HG03108 (cell line): ENCODE measurements at regions not wholly inside any gene's neighbourhood (a gene's known extent, or its start where the extent isn't known, plus 50 kb on each side); places are given as distances from the start of the nearest gene placed in this dataset.

Experiments
- ATAC-seq: cut with Tn5 transposase; IDR thresholded peaks from one replicate; pipeline ENCODE4 v1.9.1; 2021; ENCODE audit warnings: moderate library complexity; ENCODE audit not compliant: unreplicated experiment

- no peak for ATAC-seq
Observed at GRCh38 chr3:180530276-180530675, 71.7 kb upstream of the TTC14 start.

- ATAC-seq, result no peak
Observed at GRCh38 chr3:180531303-180532278, 70.4 kb upstream of the TTC14 start.

GRCh38 chr3:180534828-180535227 is 67.1 kb upstream of the TTC14 start:
- no peak for ATAC-seq

GRCh38 chr3:180538493-180538892 is 63.5 kb upstream of the TTC14 start:
- no peak for ATAC-seq

- no peak for ATAC-seq
Observed at GRCh38 chr3:180543877-180544276, 58.1 kb upstream of the TTC14 start.

GRCh38 chr3:180546863-180547262 is 55.1 kb upstream of the TTC14 start:
- no peak for ATAC-seq

GRCh38 chr3:180548050-180548449 is 53.9 kb upstream of the TTC14 start:
- no peak for ATAC-seq
